HepG2 (cell line): ENCODE measurements at regions not wholly inside any gene's neighbourhood (a gene's known extent, or its start where the extent isn't known, plus 50 kb on each side); places are given as distances from the start of the nearest gene placed in this dataset.

Experiments
- AGO2 ChIP-seq: fragments of 200-400 bp; formaldehyde crosslinking; optimal IDR thresholded peaks from 2 replicates; pipeline ENCODE3; 2017; ENCODE audit warnings: mild to moderate bottlenecking, low read depth, low read length, moderate library complexity
- CHD4 ChIP-seq: fragments of 200-600 bp; sonication (generic); IDR thresholded peaks from 2 replicates; pipeline ENCODE4 v1.7.0; 2017; ENCODE audit warnings: mild to moderate bottlenecking, low read length, borderline replicate concordance
- ERF ChIP-seq: IDR thresholded peaks from 2 replicates; pipeline ENCODE4 v1.6.1; 2018; ENCODE audit warnings: missing biosample characterization, missing genetic modification reagents
- FOXK1 ChIP-seq: sonication (generic); formaldehyde crosslinking; IDR thresholded peaks from 2 replicates; pipeline ENCODE4 v1.4.0; 2020; ENCODE audit warnings: low read depth, missing genetic modification reagents, borderline replicate concordance
- FOXO4 ChIP-seq: sonication (generic); formaldehyde crosslinking; conservative IDR thresholded peaks from 2 replicates; pipeline ENCODE4 v1.8.1; 2023; ENCODE audit warnings: missing genetic modification reagents
- GRHL1 ChIP-seq: sonication (generic); formaldehyde crosslinking; conservative IDR thresholded peaks from 2 replicates; pipeline ENCODE4 v1.8.0; 2022; ENCODE audit warnings: missing genetic modification reagents
- KMT2B ChIP-seq: IDR thresholded peaks from 2 replicates; pipeline ENCODE4 v1.6.1; 2016; ENCODE audit warnings: missing genetic modification reagents, missing compliant biosample characterization
- PHF20 ChIP-seq: sonication (generic); formaldehyde crosslinking; IDR thresholded peaks from 2 replicates; pipeline ENCODE4 v1.5.0; 2020; ENCODE audit warnings: mild to moderate bottlenecking, missing genetic modification reagents
- SOX6 ChIP-seq, 2 experiments: fragments of 450-650 bp in 1 of 2; sonication (generic) in 1 of 2; formaldehyde crosslinking in 1 of 2; IDR thresholded peaks; 2 replicates each; pipeline versions ENCODE4 v1.4.0 to v1.6.1; 2017 to 2020; ENCODE audit warnings: antibody characterized with exemption in 1 of 2, mild to moderate bottlenecking in 1 of 2, missing genetic modification reagents in 1 of 2
- TCF7 ChIP-seq: sonication (generic); IDR thresholded peaks from 2 replicates; pipeline ENCODE4 v1.6.1; 2016; ENCODE audit warnings: antibody characterized with exemption, low read depth
- TFAP4 ChIP-seq: sonication (generic); IDR thresholded peaks from 2 replicates; pipeline ENCODE4 v1.6.1; 2016; ENCODE audit warnings: low read depth, borderline replicate concordance
- TRIM24 ChIP-seq: sonication (generic); formaldehyde crosslinking; IDR thresholded peaks from 2 replicates; pipeline ENCODE4 v1.8.0; 2022; ENCODE audit warnings: mild to moderate bottlenecking, missing genetic modification reagents
- ZFP90 ChIP-seq: sonication (generic); formaldehyde crosslinking; IDR thresholded peaks from 2 replicates; pipeline ENCODE4 v1.8.0; 2022; ENCODE audit warnings: missing genetic modification reagents, mild to moderate bottlenecking, inconsistent platforms, borderline replicate concordance
- ZKSCAN1 ChIP-seq: fragments of 150-350 bp; IDR thresholded peaks from 2 replicates; pipeline ENCODE4 v1.6.1; 2014; ENCODE audit warnings: low read length
- ZMYM2 ChIP-seq: sonication (generic); formaldehyde crosslinking; IDR thresholded peaks from 2 replicates; pipeline ENCODE4 v1.8.0; 2022; ENCODE audit warnings: mild to moderate bottlenecking, missing genetic modification reagents
- ZNF282 ChIP-seq: fragments of 450-650 bp; IDR thresholded peaks from 2 replicates; pipeline ENCODE4 v1.6.1; 2018; ENCODE audit not compliant: partially characterized antibody

- no peak for TF ChIP-seq TRIM24 (CRISPR knock-in tag)
- TF ChIP-seq CHD4 = no peak
- 0 out of 2 replicates have a peak, but pooled peaks have one; percentile 29 for TF ChIP-seq TFAP4
- TF ChIP-seq ZNF282 = no peak
- no peak for TF ChIP-seq ZFP90
- no peak for TF ChIP-seq AGO2
- no peak for TF ChIP-seq SOX6 (IDR thresholded peaks at IDR 0.05)
- TF ChIP-seq SOX6 (CRISPR knock-in tag; IDR thresholded peaks at IDR 0.05) = peak; percentile 82
- TF ChIP-seq GRHL1 (CRISPR knock-in tag) = no peak
- TF ChIP-seq PHF20 (CRISPR knock-in tag) = no peak
- no peak for TF ChIP-seq FOXO4 (CRISPR knock-in tag)
- no peak for TF ChIP-seq ZMYM2
- no peak for TF ChIP-seq ERF (CRISPR knock-in tag)
- no peak for TF ChIP-seq ZKSCAN1
- peak; percentile 82 for TF ChIP-seq TCF7
- TF ChIP-seq FOXK1 = peak; percentile 25; the same call in 1 of the 2 replicates
- no peak for TF ChIP-seq KMT2B (CRISPR knock-in tag)
Observed at GRCh38 chrX:120746153-120746552, 116.3 kb upstream of the C1GALT1C1 start (continued).
